ENCODE measurements at regions not wholly inside any gene's neighbourhood (a gene's known extent, or its start where the extent isn't known, plus 50 kb on each side); places are given as distances from the start of the nearest gene placed in this dataset.

- no peak for DNase-seq (ENCODE audit: extremely low spot score in 2 of 2)
- Histone ChIP-seq H3K9me3 (no peaks in the 10 kb centered on the region), H3K4me1 (no peaks in the 10 kb centered on the region), H3K36me3 (no peaks in the 10 kb centered on the region), H3K27ac (no peak overlapping the region), H3K27me3 (no peaks in the 10 kb centered on the region), H3K4me3 (no peak overlapping the region)
- TF ChIP-seq POLR2A (IDR thresholded peaks at IDR 0.05) = no peak
- intact Hi-C loops (cut with DNase I) = no loop called here
Observed at GRCh38 chr1:58067082-58067481, 479.4 kb downstream of the OMA1 start.

DNA sequence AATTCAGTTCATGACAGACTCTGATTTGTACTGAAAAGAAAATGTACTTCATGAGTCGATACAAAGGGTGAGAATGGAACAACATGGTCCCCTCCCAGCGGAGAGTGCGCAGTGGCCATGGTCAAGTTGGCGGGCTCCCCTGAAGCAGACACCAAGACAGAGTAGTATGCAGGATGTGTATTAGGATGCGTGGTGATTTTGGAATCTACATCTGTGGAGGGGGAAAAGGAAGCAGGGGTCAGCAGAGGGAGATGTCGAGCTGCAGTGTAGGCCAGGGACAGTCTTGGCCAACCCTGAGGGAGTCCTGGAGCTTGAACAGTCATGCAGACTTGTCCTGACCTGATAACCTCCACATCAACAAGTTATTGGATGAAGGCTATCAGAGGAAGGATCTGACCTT lies 481.0 kb downstream of the OMA1 start:
- Histone ChIP-seq H3K4me1 (no peaks in the 10 kb centered on the region), H3K9me3 (no peaks in the 10 kb centered on the region), H3K27me3 (no peaks in the 10 kb centered on the region), H3K36me3 (no peaks in the 10 kb centered on the region), H3K4me3 (no peak overlapping the region), H3K27ac (no peak overlapping the region)
- TF ChIP-seq POLR2AphosphoS5 (IDR thresholded peaks at IDR 0.05; ENCODE audit: insufficient read depth in 1 of 2, low read depth in 1 of 2) (no peak), POLR2A (IDR thresholded peaks at IDR 0.05) (no peak)
- intact Hi-C loops (cut with DNase I) = no loop called here
- no peak for DNase-seq (ENCODE audit: extremely low spot score in 2 of 2)

DNA sequence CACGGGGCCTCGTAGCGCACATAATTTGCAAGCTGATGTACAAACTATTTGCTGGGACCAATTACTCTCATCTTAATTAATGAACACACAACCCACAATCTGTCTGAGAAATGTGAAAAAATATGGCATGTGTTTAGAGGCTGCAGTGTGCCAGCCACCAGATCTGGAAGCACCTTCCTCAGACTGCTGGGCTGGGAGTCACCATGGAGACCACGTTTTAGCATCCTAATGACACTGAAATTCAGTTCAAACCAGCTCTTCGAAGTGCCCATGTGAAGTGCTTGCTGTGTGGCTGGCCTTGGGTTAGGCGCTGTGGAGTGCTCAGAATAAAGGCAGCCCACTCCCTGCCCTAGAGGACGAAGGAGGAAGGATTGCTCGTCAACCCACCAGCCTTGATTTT lies 482.4 kb downstream of the OMA1 start:
- H3K27ac ChIP-seq = no peak overlapping the region
- intact Hi-C loops (cut with DNase I) = no loop called here
- no peaks in the 10 kb centered on the region for H3K9me3 ChIP-seq
- no peaks in the 10 kb centered on the region for H3K4me1 ChIP-seq
- H3K4me3 ChIP-seq = no peak overlapping the region
- no peaks in the 10 kb centered on the region for H3K36me3 ChIP-seq
- H3K27me3 ChIP-seq = no peaks in the 10 kb centered on the region
- DNase-seq (ENCODE audit: extremely low spot score in 2 of 2) = no peak
- no peak for TF ChIP-seq POLR2AphosphoS5 (IDR thresholded peaks at IDR 0.05; ENCODE audit: insufficient read depth in 1 of 2, low read depth in 1 of 2)
- no peak for TF ChIP-seq POLR2A (IDR thresholded peaks at IDR 0.05)
- TF ChIP-seq CTCF (IDR thresholded peaks at IDR 0.05) = no peak

DNA sequence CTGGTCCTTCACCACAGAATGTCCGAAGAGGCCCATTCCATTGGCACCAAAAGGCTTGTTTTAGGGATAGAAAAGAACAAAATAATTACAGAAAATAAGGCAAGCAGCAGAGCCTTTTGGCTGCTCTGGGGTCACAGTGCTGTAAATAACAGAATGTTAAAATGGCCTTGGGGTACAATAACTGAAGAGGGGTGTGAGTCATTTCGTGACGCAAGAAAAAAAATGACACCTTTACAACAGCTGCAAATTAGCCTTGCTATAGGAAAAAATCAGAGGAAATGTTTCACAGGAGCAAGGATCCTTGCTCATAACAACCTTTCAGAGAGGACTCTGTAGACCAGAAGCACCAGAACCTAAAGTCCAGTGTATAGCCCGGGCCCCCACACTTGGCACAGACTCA lies 483.4 kb downstream of the OMA1 start:
- Histone ChIP-seq H3K9me3 (no peaks in the 10 kb centered on the region), H3K27me3 (no peaks in the 10 kb centered on the region), H3K36me3 (no peaks in the 10 kb centered on the region), H3K4me1 (no peaks in the 10 kb centered on the region), H3K4me3 (no peak overlapping the region), H3K27ac (no peak overlapping the region)
- TF ChIP-seq POLR2A (IDR thresholded peaks at IDR 0.05) (no peak), POLR2AphosphoS5 (IDR thresholded peaks at IDR 0.05; ENCODE audit: insufficient read depth in 1 of 2, low read depth in 1 of 2) (no peak), CTCF (IDR thresholded peaks at IDR 0.05) (no peak)
- no peak for DNase-seq (ENCODE audit: extremely low spot score in 2 of 2)
- intact Hi-C loops (cut with DNase I) = no loop called here

DNA sequence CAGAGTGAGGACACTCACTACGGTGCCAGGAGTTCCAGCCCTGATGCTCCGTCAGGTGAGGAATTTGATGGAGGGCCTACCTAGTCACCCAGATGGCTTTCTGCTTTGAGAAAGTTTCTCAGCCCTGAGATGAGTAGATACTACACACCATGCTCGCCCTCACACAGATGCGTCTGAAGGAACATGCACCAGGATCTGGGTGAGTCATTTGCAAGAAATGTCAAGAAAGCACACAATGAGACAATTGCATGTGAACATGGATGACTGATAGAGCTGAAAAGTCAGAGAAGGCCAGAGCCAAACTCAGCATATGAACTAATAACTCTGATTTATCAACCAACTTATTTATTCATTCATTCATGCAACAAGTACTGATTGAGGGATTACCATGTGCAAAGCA lies 483.9 kb downstream of the OMA1 start:
- TF ChIP-seq POLR2AphosphoS5 (IDR thresholded peaks at IDR 0.05; ENCODE audit: insufficient read depth in 1 of 2, low read depth in 1 of 2) (no peak), POLR2A (IDR thresholded peaks at IDR 0.05) (no peak), CTCF (IDR thresholded peaks at IDR 0.05) (no peak)
- Histone ChIP-seq H3K4me3 (no peak overlapping the region), H3K9me3 (no peaks in the 10 kb centered on the region), H3K4me1 (no peaks in the 10 kb centered on the region), H3K27ac (no peak overlapping the region), H3K36me3 (no peaks in the 10 kb centered on the region), H3K27me3 (no peaks in the 10 kb centered on the region)
- intact Hi-C loops (cut with DNase I) = no loop called here
- DNase-seq (ENCODE audit: extremely low spot score in 2 of 2) = no peak

DNA sequence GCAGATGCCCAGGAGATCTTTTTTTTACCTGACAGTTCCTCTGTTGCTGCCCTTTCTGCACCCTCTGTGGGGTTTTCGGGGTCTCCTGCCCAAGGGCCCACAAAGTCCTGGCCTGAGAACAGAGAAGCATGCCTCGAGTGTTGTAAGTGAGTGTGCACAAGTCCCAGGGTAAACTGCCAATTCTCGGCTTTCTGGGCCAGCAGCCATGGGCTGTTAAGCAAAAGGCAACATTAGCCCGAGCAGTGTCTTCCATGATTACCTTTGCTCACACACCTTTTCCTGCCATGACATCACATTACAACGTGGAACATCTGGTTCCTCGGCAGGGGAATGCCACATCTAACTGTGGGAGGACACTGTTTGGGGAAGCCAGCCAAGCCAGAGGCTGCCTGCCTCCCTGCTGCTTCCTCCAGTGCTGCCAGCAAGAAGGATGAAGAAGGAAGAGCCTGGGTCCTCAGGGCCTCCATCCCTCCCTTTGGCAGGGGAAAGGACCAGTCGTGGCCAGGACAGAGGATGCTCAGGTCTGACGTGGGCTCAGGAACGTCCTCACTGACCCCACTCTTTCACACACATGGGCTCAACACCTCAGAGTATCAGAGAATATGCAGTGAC lies 485.9 kb downstream of the OMA1 start:
- no peak for DNase-seq (ENCODE audit: extremely low spot score in 2 of 2)
- TF ChIP-seq POLR2A (IDR thresholded peaks at IDR 0.05) = no peak
- TF ChIP-seq POLR2AphosphoS5 (IDR thresholded peaks at IDR 0.05; ENCODE audit: insufficient read depth in 1 of 2, low read depth in 1 of 2) = no peak
- TF ChIP-seq CTCF (IDR thresholded peaks at IDR 0.05) = no peak
- no peaks in the 10 kb centered on the region for H3K4me1 ChIP-seq
- H3K4me3 ChIP-seq = no peak overlapping the region
- no peaks in the 10 kb centered on the region for H3K36me3 ChIP-seq
- H3K9me3 ChIP-seq = no peaks in the 10 kb centered on the region
- H3K27ac ChIP-seq = no peak overlapping the region
- no peaks in the 10 kb centered on the region for H3K27me3 ChIP-seq
- intact Hi-C loops (cut with DNase I) = no loop called here

Data from vagina (tissue), 2 donors.